GM06990 (cell line): ENCODE measurements at regions not wholly inside any gene's neighbourhood (a gene's known extent, or its start where the extent isn't known, plus 50 kb on each side); places are given as distances from the start of the nearest gene placed in this dataset.
"Not testable (repeated sequence)": the region's sequence is repeated elsewhere in the genome, so short reads cannot be mapped to it uniquely, and the experiment has no call there.

ENCODE experiments used
- DNase-seq: peaks from one replicate; pipeline ENCODE4 v3.0.0-alpha.2; 2011; ENCODE audit not compliant: insufficient read length; ENCODE audit errors: extremely low read depth
- H3K27me3 ChIP-seq: replicated peaks from 2 replicates; pipeline ENCODE4 v1.6.0; 2011; ENCODE audit warnings: low read length; ENCODE audit not compliant: control insufficient read depth, insufficient read depth
- H3K36me3 ChIP-seq: 2 replicates; pipeline ENCODE4 v1.5.1; 2011; ENCODE audit warnings: low read length; ENCODE audit not compliant: control insufficient read depth, insufficient read depth
- H3K4me3 ChIP-seq: replicated peaks from 2 replicates; pipeline ENCODE4 v1.5.1; 2011; ENCODE audit warnings: low read depth, mild to moderate bottlenecking, control low read depth, low read length
- CTCF ChIP-seq: IDR thresholded peaks from 2 replicates; pipeline ENCODE4 v1.5.1; 2011; ENCODE audit warnings: low read length, control low read depth, mild to moderate bottlenecking, inconsistent platforms; ENCODE audit not compliant: insufficient read depth, poor library complexity, severe bottlenecking

- DNase-seq, result no peak
- Histone ChIP-seq H3K36me3 (no peaks in the 10 kb centered on the region), H3K27me3 (no peaks in the 10 kb centered on the region), H3K4me3 (no peak overlapping the region)
- no peak for TF ChIP-seq CTCF
Observed at GRCh38 chr7:156509216-156509615, 131.4 kb upstream of the RNF32 start.

- no peak for DNase-seq
- TF ChIP-seq CTCF, result no peak
- H3K27me3 ChIP-seq, result no peaks in the 10 kb centered on the region
- no peak overlapping the region for H3K4me3 ChIP-seq
- no peaks in the 10 kb centered on the region for H3K36me3 ChIP-seq
Observed at GRCh38 chr7:156505876-156506275, 134.7 kb upstream of the RNF32 start.

GRCh38 chr7:156504687-156505545, 135.7 kb upstream of the RNF32 start:
- H3K4me3 ChIP-seq, result no peak overlapping the region
- no peak for TF ChIP-seq CTCF
- H3K36me3 ChIP-seq, result no peaks in the 10 kb centered on the region
- no peak for DNase-seq
- H3K27me3 ChIP-seq, result no peaks in the 10 kb centered on the region

GRCh38 chr7:156504006-156504405, 136.6 kb upstream of the RNF32 start:
- Histone ChIP-seq H3K27me3 (no peaks in the 10 kb centered on the region), H3K36me3 (no peaks in the 10 kb centered on the region), H3K4me3 (no peak overlapping the region)
- DNase-seq, result no peak
- TF ChIP-seq CTCF, result no peak

GRCh38 chr7:156503196-156503595, 137.4 kb upstream of the RNF32 start:
- Histone ChIP-seq H3K4me3 (no peak overlapping the region), H3K36me3 (no peaks in the 10 kb centered on the region), H3K27me3 (no peaks in the 10 kb centered on the region)
- no peak for TF ChIP-seq CTCF
- no peak for DNase-seq

GRCh38 chr7:156501815-156502214, 138.8 kb upstream of the RNF32 start:
- H3K36me3 ChIP-seq, H3K4me3 ChIP-seq: not testable (repeated sequence)

More at GRCh38 chr7:156501815-156502214, 138.8 kb upstream of the RNF32 start:
- DNase-seq, H3K27me3 ChIP-seq: not testable (repeated sequence)
